Immature natural killer cell (primary cell): ENCODE measurements at regions not wholly inside any gene's neighbourhood (a gene's known extent, or its start where the extent isn't known, plus 50 kb on each side); places are given as distances from the start of the nearest gene placed in this dataset.
"Not testable (repeated sequence)": the region's sequence is repeated elsewhere in the genome, so short reads cannot be mapped to it uniquely, and the experiment has no call there.

Experiments
- DNase-seq, 3 donors: peaks; one replicate each; pipeline ENCODE4 v3.0.0; 2022; ENCODE audit warnings: mixed read lengths in 1 of 3
- H3K27ac Mint-ChIP-seq, 6 donors: one replicate each; pipeline ENCODE4 v1.8.0; 2020; ENCODE audit warnings: mixed read lengths in 6 of 6, mild to moderate bottlenecking in 5 of 6, inconsistent platforms in 4 of 6, moderate library complexity in 3 of 6
- H3K27me3 Mint-ChIP-seq, 3 donors: one replicate each; pipeline ENCODE4 v1.8.0; 2020 to 2021; ENCODE audit warnings: low read depth in 3 of 3, mild to moderate bottlenecking in 3 of 3, mixed read lengths in 3 of 3, moderate library complexity in 3 of 3, inconsistent platforms in 1 of 3
- H3K36me3 Mint-ChIP-seq, 3 donors: one replicate each; pipeline ENCODE4 v1.8.0; 2020; ENCODE audit warnings: mixed read lengths in 3 of 3, inconsistent platforms in 2 of 3, mild to moderate bottlenecking in 2 of 3
- H3K4me1 Mint-ChIP-seq, 2 donors: one replicate each; pipeline ENCODE4 v1.8.0; 2020; ENCODE audit warnings: inconsistent platforms in 2 of 2, mild to moderate bottlenecking in 2 of 2, mixed read lengths in 2 of 2, moderate library complexity in 1 of 2
- H3K4me3 Mint-ChIP-seq, 5 donors: one replicate each; pipeline ENCODE4 v1.8.0; 2020; ENCODE audit warnings: mild to moderate bottlenecking in 5 of 5, mixed read lengths in 5 of 5, inconsistent platforms in 3 of 5, moderate library complexity in 3 of 5
- H3K9me3 Mint-ChIP-seq, 6 donors: one replicate each; pipeline ENCODE4 v1.8.0; 2020; ENCODE audit warnings: mild to moderate bottlenecking in 6 of 6, mixed read lengths in 6 of 6, inconsistent platforms in 4 of 6, moderate library complexity in 3 of 6

GRCh38 chr22:17318817-17319216 lies 50.4 kb upstream of the CECR2 start:
- Mint-ChIP-seq H3K27me3 (peaks cover 0 to 4% (median 0%) of the 10 kb centered on the region in 3 donors), H3K27ac (no peak overlapping the region), H3K9me3 (no peaks in the 10 kb centered on the region), H3K4me3 (no peak overlapping the region), H3K36me3 (no peaks in the 10 kb centered on the region), H3K4me1 (no peaks in the 10 kb centered on the region)
- no peak for DNase-seq

- Mint-ChIP-seq H3K27ac (no peak overlapping the region), H3K4me3 (no peak overlapping the region), H3K4me1 (no peaks in the 10 kb centered on the region), H3K9me3 (no peaks in the 10 kb centered on the region), H3K27me3 (peaks cover 0 to 2% (median 0%) of the 10 kb centered on the region in 3 donors), H3K36me3 (no peaks in the 10 kb centered on the region)
- no peak for DNase-seq
These were observed 54.0 kb upstream of the CECR2 start for GRCh38 chr22:17315310-17315709.

GRCh38 chr22:17314487-17314886 lies 54.8 kb upstream of the CECR2 start:
- Mint-ChIP-seq H3K4me1 (no peaks in the 10 kb centered on the region), H3K27me3 (peaks cover 0 to 2% (median 0%) of the 10 kb centered on the region in 3 donors), H3K36me3 (no peaks in the 10 kb centered on the region), H3K9me3 (no peaks in the 10 kb centered on the region), H3K27ac (no peak overlapping the region), H3K4me3 (no peak overlapping the region)
- DNase-seq, result no peak

- no peaks in the 10 kb centered on the region for H3K36me3 Mint-ChIP-seq
- no peaks in the 10 kb centered on the region for H3K4me1 Mint-ChIP-seq
- peaks cover 0 to 2% (median 0%) of the 10 kb centered on the region in 3 donors for H3K27me3 Mint-ChIP-seq
- H3K4me3 Mint-ChIP-seq, result no peak overlapping the region
- no peak overlapping the region for H3K27ac Mint-ChIP-seq
- no peak for DNase-seq
- no peaks in the 10 kb centered on the region for H3K9me3 Mint-ChIP-seq
These were observed 55.6 kb upstream of the CECR2 start for GRCh38 chr22:17313626-17314025.

- peaks cover 2 to 3% (median 3%) of the 10 kb centered on the region in 3 donors for H3K27me3 Mint-ChIP-seq
- H3K4me3 Mint-ChIP-seq, result no peak overlapping the region
- no peaks in the 10 kb centered on the region for H3K9me3 Mint-ChIP-seq
- no peak overlapping the region for H3K27ac Mint-ChIP-seq
- no peak for DNase-seq
- peaks cover 5 to 14% of the 10 kb centered on the region in 2 donors for H3K4me1 Mint-ChIP-seq
- no peaks in the 10 kb centered on the region for H3K36me3 Mint-ChIP-seq
These were observed 61.7 kb upstream of the CECR2 start for GRCh38 chr22:17307566-17307965.

- Mint-ChIP-seq H3K9me3 (no peaks in the 10 kb centered on the region), H3K4me1 (peaks cover 5 to 14% of the 10 kb centered on the region in 2 donors), H3K27ac (no peak overlapping the region), H3K36me3 (no peaks in the 10 kb centered on the region), H3K4me3 (no peak overlapping the region), H3K27me3 (peaks cover 0 to 4% (median 4%) of the 10 kb centered on the region in 3 donors)
- no peak for DNase-seq
These were observed 64.2 kb upstream of the CECR2 start for GRCh38 chr22:17305076-17305475.

GRCh38 chr22:17303840-17304779 lies 65.2 kb upstream of the CECR2 start:
- peak overlapping the region in 2 of 6 donors; percentile 5 to 31 for H3K27ac Mint-ChIP-seq

GRCh38 chr22:17303441-17303839 lies 65.8 kb upstream of the CECR2 start:
- Mint-ChIP-seq H3K4me3 (no peak overlapping the region), H3K27ac (peak overlapping the region in 1 of 6 donors; percentile 31), H3K27me3 (peaks cover 0 to 4% (median 4%) of the 10 kb centered on the region in 3 donors), H3K4me1 (peaks cover 5 to 14% of the 10 kb centered on the region in 2 donors), H3K36me3 (no peaks in the 10 kb centered on the region), H3K9me3 (peaks cover 0 to 2% (median 0%) of the 10 kb centered on the region in 6 donors)
- no peak for DNase-seq

More at GRCh38 chr22:17303840-17304779, 65.2 kb upstream of the CECR2 start:
- peak; percentile 18 to 51 (median 30) for DNase-seq
- Mint-ChIP-seq H3K27me3 (peaks cover 0 to 4% (median 4%) of the 10 kb centered on the region in 3 donors), H3K4me1 (peaks cover 5 to 14% of the 10 kb centered on the region in 2 donors), H3K36me3 (no peaks in the 10 kb centered on the region), H3K4me3 (no peak overlapping the region), H3K9me3 (peaks cover 0 to 2% (median 0%) of the 10 kb centered on the region in 6 donors)

GRCh38 chr22:17302616-17303015 lies 66.6 kb upstream of the CECR2 start:
- Mint-ChIP-seq H3K36me3 (no peaks in the 10 kb centered on the region), H3K4me1 (peaks cover 5 to 14% of the 10 kb centered on the region in 2 donors), H3K9me3 (peaks cover 0 to 2% (median 0%) of the 10 kb centered on the region in 6 donors), H3K27ac (no peak overlapping the region), H3K4me3 (no peak overlapping the region), H3K27me3 (peaks cover 0 to 4% (median 2%) of the 10 kb centered on the region in 3 donors)
- DNase-seq, result no peak

GRCh38 chr22:17300926-17301325 lies 68.3 kb upstream of the CECR2 start:
- peaks cover 5 to 14% of the 10 kb centered on the region in 2 donors for H3K4me1 Mint-ChIP-seq
- DNase-seq, result no peak
- no peaks in the 10 kb centered on the region for H3K36me3 Mint-ChIP-seq
- H3K9me3 Mint-ChIP-seq, result peaks cover 0 to 2% (median 0%) of the 10 kb centered on the region in 6 donors
- H3K4me3 Mint-ChIP-seq, result no peak overlapping the region
- peaks cover 4 to 9% (median 5%) of the 10 kb centered on the region in 3 donors for H3K27me3 Mint-ChIP-seq
- no peak overlapping the region for H3K27ac Mint-ChIP-seq

- H3K27me3 Mint-ChIP-seq, result peaks cover 4 to 10% (median 8%) of the 10 kb centered on the region in 3 donors
- H3K36me3 Mint-ChIP-seq, H3K9me3 Mint-ChIP-seq, H3K27ac Mint-ChIP-seq, H3K4me3 Mint-ChIP-seq, H3K4me1 Mint-ChIP-seq, DNase-seq: not testable (repeated sequence)
These were observed 70.3 kb upstream of the CECR2 start for GRCh38 chr22:17298805-17299502.

GRCh38 chr22:17285656-17286055 lies 66.4 kb upstream of the ADA2 start:
- Mint-ChIP-seq H3K4me3 (no peak overlapping the region), H3K27ac (no peak overlapping the region), H3K36me3 (no peaks in the 10 kb centered on the region), H3K27me3 (peaks cover 5 to 15% (median 8%) of the 10 kb centered on the region in 3 donors), H3K4me1 (peaks cover 5 to 8% of the 10 kb centered on the region in 2 donors), H3K9me3 (no peaks in the 10 kb centered on the region)
- no peak for DNase-seq

GRCh38 chr22:17284888-17285287 lies 65.7 kb upstream of the ADA2 start:
- no peak overlapping the region for H3K4me3 Mint-ChIP-seq
- H3K36me3 Mint-ChIP-seq, result no peaks in the 10 kb centered on the region
- peaks cover 8 to 13% of the 10 kb centered on the region in 2 donors for H3K4me1 Mint-ChIP-seq
- H3K27me3 Mint-ChIP-seq, result peaks cover 5 to 15% (median 8%) of the 10 kb centered on the region in 3 donors
- no peaks in the 10 kb centered on the region for H3K9me3 Mint-ChIP-seq
- H3K27ac Mint-ChIP-seq, result no peak overlapping the region
- no peak for DNase-seq

GRCh38 chr22:17284466-17284865 lies 65.2 kb upstream of the ADA2 start:
- Mint-ChIP-seq H3K4me1 (peaks cover 8 to 13% of the 10 kb centered on the region in 2 donors), H3K9me3 (no peaks in the 10 kb centered on the region), H3K4me3 (no peak overlapping the region), H3K27me3 (peaks cover 5 to 14% (median 8%) of the 10 kb centered on the region in 3 donors), H3K27ac (no peak overlapping the region), H3K36me3 (no peaks in the 10 kb centered on the region)
- no peak for DNase-seq
